Psoas muscle (tissue), 7 donors: ENCODE measurements at regions not wholly inside any gene's neighbourhood (a gene's known extent, or its start where the extent isn't known, plus 50 kb on each side); places are given as distances from the start of the nearest gene placed in this dataset.
A peak's percentile ranks its signal among the peaks of the same experiment; 100 is the strongest.

Experiments
- ATAC-seq, 4 donors: fragments of 200-7000 bp; cut with Tn5 transposase; one replicate each; pipeline ENCODE4 v1.9.1; 2020; ENCODE audit warnings: moderate library complexity in 3 of 4, mild to moderate bottlenecking in 2 of 4
- DNase-seq, 2 donors: peaks; one replicate each; pipeline ENCODE4 v3.0.0-alpha.2; 2020
- H3K27ac ChIP-seq: fragments of 200-600 bp; one replicate; pipeline ENCODE4 v1.8.0; 2022
- H3K27me3 ChIP-seq, 3 donors: fragments of 200-600 bp in 1 of 3; one replicate each; pipeline versions ENCODE4 v1.6.1 to v1.8.0; 2013 to 2022; ENCODE audit warnings: low read length in 2 of 3, mild to moderate bottlenecking in 2 of 3, moderate library complexity in 1 of 3; ENCODE audit not compliant: insufficient read depth in 3 of 3
- H3K36me3 ChIP-seq, 2 donors: fragments of 200-600 bp in 1 of 2; one replicate each; pipeline versions ENCODE4 v1.6.1 to v1.8.0; 2013 to 2022; ENCODE audit warnings: low read depth in 1 of 2, mild to moderate bottlenecking in 1 of 2, moderate library complexity in 1 of 2; ENCODE audit not compliant: insufficient read depth in 1 of 2
- H3K4me1 ChIP-seq: fragments of 200-600 bp; one replicate; pipeline ENCODE4 v1.8.0; 2022
- H3K4me3 ChIP-seq: fragments of 200-600 bp; one replicate; pipeline ENCODE4 v1.8.0; 2022; ENCODE audit warnings: mild to moderate bottlenecking
- H3K9me3 ChIP-seq: fragments of 200-600 bp; one replicate; pipeline ENCODE4 v1.8.0; 2022
- WGBS, 3 donors: extraction: QIAGEN DNeasy Blood & Tissue Kit; methylation state at CpG; one replicate each; pipeline versions ENCODE4 v1.1.6 to v1.1.7; 2013; 5-methylcytosine and 5-hydroxymethylcytosine counted together
- intact Hi-C, 2 donors: fragments of 100-400 bp; cut with DNase I; formaldehyde crosslinking; loops; one replicate each; pipeline versions ENCODE4 v1.11.0 to v1.14.2; 2022
- TF ChIP-seq, protein P1 (sequence below): fragments of 200-600 bp; IDR thresholded peaks from one replicate; pipeline ENCODE4 v1.8.0; 2022; ENCODE audit warnings: antibody characterized with exemption
- donor health status: healthy with polysubstance abuse.
- donor health status: DM: no; HTN: no; CAD: no; lungs with moderate emphysema.
- donor health status: Bipolar disorder and iron deficiency.
- donor health status: healthy.
- donor health status: DM: yes; HTN: yes; CAD: no.
- donor health status: DM: no; HTN: no; CAD: no.
- donor health status: DM: yes; HTN: yes; CAD: no.

DNA sequence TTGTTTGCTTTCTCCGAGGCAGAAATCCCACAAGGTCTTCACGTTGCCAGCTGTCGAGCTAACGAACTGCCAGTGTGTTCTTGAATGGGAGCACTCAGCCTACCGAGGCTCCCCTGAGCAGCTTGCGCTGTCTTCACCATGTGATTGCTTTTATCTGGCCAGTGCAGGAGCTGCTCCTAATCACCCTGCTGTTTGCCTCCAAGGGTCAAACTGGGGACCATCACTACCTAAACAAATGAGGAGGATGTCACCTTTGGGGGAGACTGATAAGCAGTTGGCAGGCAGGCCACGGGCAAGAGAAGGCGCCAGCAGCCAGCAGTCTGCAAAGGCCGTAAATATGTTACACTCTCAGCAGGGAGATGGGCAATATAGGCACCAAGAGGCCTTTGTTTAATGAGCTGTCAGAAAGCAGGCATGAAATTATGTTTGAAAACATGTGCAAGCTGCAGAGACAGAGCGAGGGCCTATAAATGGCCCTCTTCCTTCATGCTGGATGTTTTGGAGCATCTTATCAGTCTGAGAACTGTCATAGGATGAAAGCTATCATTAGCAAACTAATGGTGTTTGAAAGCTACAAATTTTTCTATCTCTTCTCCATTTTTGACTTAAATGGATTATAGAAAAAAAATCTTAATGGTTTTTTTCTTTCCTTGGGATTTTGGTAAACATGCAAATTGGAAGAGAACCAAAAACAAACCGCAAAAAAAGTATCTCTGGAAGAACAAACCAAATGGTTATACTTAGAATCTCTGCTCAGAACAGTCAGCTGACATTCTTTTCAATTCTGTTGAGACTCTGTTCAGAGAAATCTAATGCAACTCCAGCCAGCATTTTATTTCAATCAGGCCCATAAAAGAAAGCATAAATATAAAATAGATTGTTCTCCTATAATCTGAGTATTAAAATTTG is 267.3 kb upstream of the NPVF start:
- Histone ChIP-seq H3K36me3 (no peaks in the 10 kb centered on the region), H3K4me3 (no peak overlapping the region), H3K4me1 (no peaks in the 10 kb centered on the region), H3K27me3 (no peaks in the 10 kb centered on the region), H3K9me3 (peaks cover 2% of the 10 kb centered on the region), H3K27ac (no peak overlapping the region)
- ATAC-seq (no peak), DNase-seq (no peak)
- TF ChIP-seq, protein P1, sequence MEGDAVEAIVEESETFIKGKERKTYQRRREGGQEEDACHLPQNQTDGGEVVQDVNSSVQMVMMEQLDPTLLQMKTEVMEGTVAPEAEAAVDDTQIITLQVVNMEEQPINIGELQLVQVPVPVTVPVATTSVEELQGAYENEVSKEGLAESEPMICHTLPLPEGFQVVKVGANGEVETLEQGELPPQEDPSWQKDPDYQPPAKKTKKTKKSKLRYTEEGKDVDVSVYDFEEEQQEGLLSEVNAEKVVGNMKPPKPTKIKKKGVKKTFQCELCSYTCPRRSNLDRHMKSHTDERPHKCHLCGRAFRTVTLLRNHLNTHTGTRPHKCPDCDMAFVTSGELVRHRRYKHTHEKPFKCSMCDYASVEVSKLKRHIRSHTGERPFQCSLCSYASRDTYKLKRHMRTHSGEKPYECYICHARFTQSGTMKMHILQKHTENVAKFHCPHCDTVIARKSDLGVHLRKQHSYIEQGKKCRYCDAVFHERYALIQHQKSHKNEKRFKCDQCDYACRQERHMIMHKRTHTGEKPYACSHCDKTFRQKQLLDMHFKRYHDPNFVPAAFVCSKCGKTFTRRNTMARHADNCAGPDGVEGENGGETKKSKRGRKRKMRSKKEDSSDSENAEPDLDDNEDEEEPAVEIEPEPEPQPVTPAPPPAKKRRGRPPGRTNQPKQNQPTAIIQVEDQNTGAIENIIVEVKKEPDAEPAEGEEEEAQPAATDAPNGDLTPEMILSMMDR: no peak
- WGBS, 3 donors: 40 to 58% (median 43%) methylated on average over 11 of the region's 11 CpGs
- intact Hi-C loops: no loop called here

DNA sequence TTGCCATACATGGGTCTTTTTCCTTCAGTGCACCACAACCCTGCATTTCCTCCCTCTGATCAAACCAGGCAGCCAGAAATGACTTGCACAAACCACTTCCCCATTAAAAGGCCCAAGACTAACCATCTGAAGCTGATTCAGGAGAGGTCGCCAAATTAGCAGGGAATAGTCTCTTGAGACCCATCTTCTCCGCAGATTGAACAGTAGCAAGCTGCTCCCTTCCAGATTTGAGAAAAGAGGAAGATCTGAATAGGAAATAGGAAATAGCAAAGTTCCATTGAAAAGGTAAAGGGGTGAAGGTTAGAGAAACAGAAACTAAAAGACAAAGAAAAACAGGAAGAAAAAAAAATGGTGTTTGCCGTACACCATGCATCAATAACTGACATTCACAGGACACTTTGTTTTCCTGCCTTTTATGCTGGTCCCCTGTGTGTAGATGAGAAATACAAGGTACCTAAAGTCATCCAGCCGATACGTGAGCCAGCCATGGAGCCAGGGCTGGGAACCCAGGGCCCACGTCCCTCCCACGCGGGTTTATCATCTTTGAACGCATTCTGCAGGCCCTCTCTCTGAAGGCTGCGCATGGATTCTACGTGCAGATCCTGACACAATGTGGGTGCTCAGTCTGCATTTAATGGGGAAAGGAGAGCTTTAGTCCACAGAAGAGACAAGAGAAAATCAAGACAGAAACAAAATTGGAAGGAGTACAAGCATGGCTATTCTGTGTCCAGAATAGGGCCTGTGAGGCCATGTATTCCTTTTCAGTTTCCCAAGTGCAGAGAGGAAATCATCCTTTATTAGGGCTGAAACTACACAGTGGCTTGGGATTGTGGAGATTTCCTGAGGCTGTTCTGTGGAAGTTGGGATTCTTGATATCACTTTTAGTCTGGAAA is 268.4 kb upstream of the NPVF start:
- intact Hi-C loops: no loop called here
- TF ChIP-seq, protein P1: no peak
- ATAC-seq: no peak
- H3K27me3 ChIP-seq: no peaks in the 10 kb centered on the region
- no peaks in the 10 kb centered on the region for H3K36me3 ChIP-seq
- H3K9me3 ChIP-seq: peaks cover 2% of the 10 kb centered on the region
- H3K4me3 ChIP-seq: peak overlapping the region; percentile 15
- 68 to 79% (median 72%) methylated on average over 11 of the region's 11 CpGs for WGBS, 3 donors
- no peaks in the 10 kb centered on the region for H3K4me1 ChIP-seq
- no peak overlapping the region for H3K27ac ChIP-seq
- no peak for DNase-seq

DNA sequence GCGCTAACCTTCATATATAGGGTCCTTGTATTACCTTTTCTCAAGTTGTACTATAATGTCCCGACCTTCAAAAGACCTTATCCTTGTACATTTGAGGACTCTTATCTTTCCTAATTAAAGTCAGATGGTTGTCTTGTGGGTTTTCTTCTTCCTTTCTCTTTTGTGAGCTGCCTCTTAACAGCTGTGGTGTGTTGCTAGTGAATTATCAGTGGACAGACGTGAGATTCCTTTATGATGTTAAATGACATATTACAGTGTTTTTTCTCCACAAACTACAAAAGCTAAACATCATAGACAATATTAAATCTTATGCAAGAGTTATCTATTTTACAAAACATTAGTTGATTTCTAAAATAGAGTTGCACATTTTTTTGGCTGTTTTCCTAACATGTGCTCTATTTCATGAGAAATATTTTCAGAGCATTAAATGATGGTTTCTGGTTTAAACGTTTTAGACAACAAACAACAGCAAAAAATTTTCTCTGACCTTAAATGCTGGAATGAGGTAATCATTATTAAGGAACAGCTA is 272.2 kb upstream of the NPVF start:
- TF ChIP-seq, protein P1: no peak
- no peaks in the 10 kb centered on the region for H3K4me1 ChIP-seq
- intact Hi-C loops: loop anchor here in 1 of 2 donors (10.0 kb wide), 1 partner anchor 186 kb away; no protein-coding TSS in a partner anchor
- H3K27me3 ChIP-seq: no peaks in the 10 kb centered on the region
- no peak overlapping the region for H3K27ac ChIP-seq
- H3K9me3 ChIP-seq: peaks cover 2% of the 10 kb centered on the region
- H3K36me3 ChIP-seq: no peaks in the 10 kb centered on the region
- no peak overlapping the region for H3K4me3 ChIP-seq
- WGBS, 3 donors: 59 to 68% (median 67%) methylated on average over 4 of the region's 4 CpGs
- DNase-seq (no peak), ATAC-seq (no peak)

DNA sequence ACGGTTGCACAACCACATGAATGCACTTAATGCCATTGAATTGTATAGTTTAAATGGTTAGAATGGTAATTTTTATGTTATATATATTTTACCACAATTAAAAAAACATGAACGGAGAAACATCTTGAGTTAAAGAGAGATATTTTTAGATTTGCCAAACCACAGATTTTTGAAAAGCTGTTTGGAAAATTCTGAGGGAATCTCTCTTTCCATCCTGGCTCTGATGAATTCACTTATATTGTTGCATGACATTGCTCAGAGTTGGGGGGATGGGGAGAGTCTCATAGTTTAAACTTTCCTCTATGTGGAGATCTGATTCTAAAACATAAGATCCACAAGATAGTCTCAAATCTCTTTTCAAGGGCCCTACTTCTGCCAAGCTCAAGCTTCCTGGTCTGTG is 275.0 kb upstream of the NPVF start:
- WGBS, 3 donors: 74 to 82% (median 81%) methylated on average over 2 of the region's 2 CpGs
- H3K27me3 ChIP-seq: no peaks in the 10 kb centered on the region
- intact Hi-C loops: loop anchor here in 1 of 2 donors (10.0 kb wide), 1 partner anchor 189 kb away; no protein-coding TSS in a partner anchor
- no peaks in the 10 kb centered on the region for H3K36me3 ChIP-seq
- DNase-seq (no peak), ATAC-seq (no peak)
- H3K9me3 ChIP-seq: no peaks in the 10 kb centered on the region
- TF ChIP-seq, protein P1: no peak
- H3K4me3 ChIP-seq: no peak overlapping the region
- no peak overlapping the region for H3K27ac ChIP-seq
- H3K4me1 ChIP-seq: no peaks in the 10 kb centered on the region
